CD4-positive, alpha-beta T cell (primary cell): ENCODE measurements at regions not wholly inside any gene's neighbourhood (a gene's known extent, or its start where the extent isn't known, plus 50 kb on each side); places are given as distances from the start of the nearest gene placed in this dataset.

Experiments used
- ATAC-seq: fragments of 200-7000 bp; cut with Tn5 transposase; one replicate; pipeline ENCODE4 v1.10.0; 2022; ENCODE audit warnings: mild to moderate bottlenecking; ENCODE audit not compliant: poor library complexity
- CTCF ChIA-PET: fragments of 350-600 bp; sonication (Branson Sonifier 250); formaldehyde crosslinking; loops from one replicate; lab custom pipeline; 2021; ENCODE audit warnings: antibody characterized with exemption, inconsistent platforms; lab: Charles Lee
- POLR2A ChIA-PET: fragments of 350-600 bp; sonication (Branson Sonifier 250); formaldehyde crosslinking; loops from one replicate; lab custom pipeline; 2021; ENCODE audit warnings: antibody characterized with exemption, inconsistent platforms; lab: Charles Lee
- DNase-seq, 14 experiments: peaks; one replicate each; pipeline ENCODE4 v3.0.0-alpha.2; 2013 to 2020; ENCODE audit warnings: mixed read lengths in 2 of 14
- H3K27ac ChIP-seq, 2 donors: one replicate each; pipeline versions ENCODE4 v1.5.1 to v1.7.0; 2013; ENCODE audit warnings: low read length in 2 of 2, low read depth in 1 of 2, mild to moderate bottlenecking in 1 of 2
- H3K27me3 ChIP-seq, 2 experiments: 1 replicate in 1 of 2; 2 replicates in 1 of 2; pipeline versions ENCODE4 v1.6.1 to v1.7.0; 2013; ENCODE audit warnings: low read length in 2 of 2, control low read depth in 1 of 2, mild to moderate bottlenecking in 1 of 2, moderate library complexity in 1 of 2; ENCODE audit not compliant: insufficient read depth in 2 of 2, control insufficient read depth in 1 of 2
- H3K36me3 ChIP-seq: one replicate; pipeline ENCODE4 v1.6.1; 2013; ENCODE audit warnings: low read length, control low read depth; ENCODE audit not compliant: insufficient read depth
- H3K4me1 ChIP-seq: one replicate; pipeline ENCODE4 v1.6.1; 2013; ENCODE audit warnings: low read length, control low read depth; ENCODE audit not compliant: insufficient read depth
- H3K4me3 ChIP-seq: one replicate; pipeline ENCODE4 v1.5.1; 2013; ENCODE audit warnings: mild to moderate bottlenecking, low read length, moderate library complexity
- H3K9me3 ChIP-seq, 2 experiments: 1 replicate in 1 of 2; 2 replicates in 1 of 2; pipeline versions ENCODE4 v1.6.1 to v1.7.0; 2013; ENCODE audit warnings: low read length in 2 of 2, mild to moderate bottlenecking in 2 of 2, control low read depth in 1 of 2, moderate library complexity in 1 of 2; ENCODE audit not compliant: control insufficient read depth in 1 of 2, insufficient read depth in 1 of 2
- H3K27ac Mint-ChIP-seq: one replicate; pipeline ENCODE4 v1.8.0; 2020; ENCODE audit warnings: mixed read lengths
- H3K27me3 Mint-ChIP-seq: one replicate; pipeline ENCODE4 v1.8.0; 2021; ENCODE audit warnings: mixed read lengths
- H3K36me3 Mint-ChIP-seq: one replicate; pipeline ENCODE4 v1.8.0; 2021; ENCODE audit warnings: low read depth, mixed read lengths
- H3K4me1 Mint-ChIP-seq: one replicate; pipeline ENCODE4 v1.8.0; 2021; ENCODE audit warnings: low read depth, mixed read lengths
- H3K4me3 Mint-ChIP-seq: one replicate; pipeline ENCODE4 v1.8.0; 2020; ENCODE audit warnings: mild to moderate bottlenecking, mixed read lengths
- H3K9me3 Mint-ChIP-seq: one replicate; pipeline ENCODE4 v1.8.0; 2020; ENCODE audit warnings: mixed read lengths
- intact Hi-C, 2 experiments: fragments of 100-400 bp; cut with DNase I in 1 of 2; cut with micrococcal nuclease in 1 of 2; formaldehyde crosslinking; loops; one replicate each; pipeline versions ENCODE4 v1.15.1 to v1.9.0; 2023 to 2025; cut with DNase I, micrococcal nuclease
- TF ChIP-seq, protein P1 (sequence below): fragments of 200-600 bp; IDR thresholded peaks from one replicate; pipeline ENCODE4 v1.8.0; 2022; ENCODE audit warnings: antibody characterized with exemption, mild to moderate bottlenecking

- Histone ChIP-seq H3K36me3 (no peaks in the 10 kb centered on the region), H3K27ac (no peak overlapping the region), H3K27me3 (peaks cover 0 to 4% of the 10 kb centered on the region in 2 experiments), H3K4me1 (no peaks in the 10 kb centered on the region), H3K4me3 (no peak overlapping the region), H3K9me3 (peaks cover 0 to 3% of the 10 kb centered on the region in 2 experiments)
- TF ChIP-seq, protein P1, sequence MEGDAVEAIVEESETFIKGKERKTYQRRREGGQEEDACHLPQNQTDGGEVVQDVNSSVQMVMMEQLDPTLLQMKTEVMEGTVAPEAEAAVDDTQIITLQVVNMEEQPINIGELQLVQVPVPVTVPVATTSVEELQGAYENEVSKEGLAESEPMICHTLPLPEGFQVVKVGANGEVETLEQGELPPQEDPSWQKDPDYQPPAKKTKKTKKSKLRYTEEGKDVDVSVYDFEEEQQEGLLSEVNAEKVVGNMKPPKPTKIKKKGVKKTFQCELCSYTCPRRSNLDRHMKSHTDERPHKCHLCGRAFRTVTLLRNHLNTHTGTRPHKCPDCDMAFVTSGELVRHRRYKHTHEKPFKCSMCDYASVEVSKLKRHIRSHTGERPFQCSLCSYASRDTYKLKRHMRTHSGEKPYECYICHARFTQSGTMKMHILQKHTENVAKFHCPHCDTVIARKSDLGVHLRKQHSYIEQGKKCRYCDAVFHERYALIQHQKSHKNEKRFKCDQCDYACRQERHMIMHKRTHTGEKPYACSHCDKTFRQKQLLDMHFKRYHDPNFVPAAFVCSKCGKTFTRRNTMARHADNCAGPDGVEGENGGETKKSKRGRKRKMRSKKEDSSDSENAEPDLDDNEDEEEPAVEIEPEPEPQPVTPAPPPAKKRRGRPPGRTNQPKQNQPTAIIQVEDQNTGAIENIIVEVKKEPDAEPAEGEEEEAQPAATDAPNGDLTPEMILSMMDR = no peak
- intact Hi-C loops = loop anchor here in 1 of 2 experiments (10.0 kb wide), 1 partner anchor 964 kb away; no protein-coding TSS in a partner anchor
- no peaks in the 10 kb centered on the region for H3K4me1 Mint-ChIP-seq
- DNase-seq (no peak), ATAC-seq (no peak)
- no peak overlapping the region for H3K27ac Mint-ChIP-seq
- ChIA-PET CTCF (no interaction called here), POLR2A (interaction anchor here (0.7 kb wide), 1 partner anchor 55 kb away, joined by 3 read pairs; no protein-coding TSS in a partner anchor)
- no peak overlapping the region for H3K4me3 Mint-ChIP-seq
- peaks cover 20% of the 10 kb centered on the region for H3K27me3 Mint-ChIP-seq
- no peaks in the 10 kb centered on the region for H3K9me3 Mint-ChIP-seq
- H3K36me3 Mint-ChIP-seq = no peaks in the 10 kb centered on the region
These were observed 138.1 kb downstream of the MIS18A start for GRCh38 chr21:32140604-32141317.

GRCh38 chr21:32140151-32140550 is 138.7 kb downstream of the MIS18A start:
- intact Hi-C loops = loop anchor here in 1 of 2 experiments (10.0 kb wide), 1 partner anchor 965 kb away; no protein-coding TSS in a partner anchor
- ATAC-seq (no peak), DNase-seq (no peak)
- no peaks in the 10 kb centered on the region for H3K36me3 Mint-ChIP-seq
- POLR2A ChIA-PET = no interaction called here
- H3K4me3 Mint-ChIP-seq = no peak overlapping the region
- Histone ChIP-seq H3K4me1 (no peaks in the 10 kb centered on the region), H3K27me3 (peaks cover 0 to 4% of the 10 kb centered on the region in 2 experiments), H3K27ac (no peak overlapping the region), H3K36me3 (no peaks in the 10 kb centered on the region), H3K9me3 (peaks cover 0 to 3% of the 10 kb centered on the region in 2 experiments), H3K4me3 (no peak overlapping the region)
- TF ChIP-seq, protein P1 = no peak
- H3K27me3 Mint-ChIP-seq = peaks cover 20% of the 10 kb centered on the region
- H3K4me1 Mint-ChIP-seq = no peaks in the 10 kb centered on the region
- H3K27ac Mint-ChIP-seq = no peak overlapping the region
- H3K9me3 Mint-ChIP-seq = no peaks in the 10 kb centered on the region
- CTCF ChIA-PET = no interaction called here

DNA sequence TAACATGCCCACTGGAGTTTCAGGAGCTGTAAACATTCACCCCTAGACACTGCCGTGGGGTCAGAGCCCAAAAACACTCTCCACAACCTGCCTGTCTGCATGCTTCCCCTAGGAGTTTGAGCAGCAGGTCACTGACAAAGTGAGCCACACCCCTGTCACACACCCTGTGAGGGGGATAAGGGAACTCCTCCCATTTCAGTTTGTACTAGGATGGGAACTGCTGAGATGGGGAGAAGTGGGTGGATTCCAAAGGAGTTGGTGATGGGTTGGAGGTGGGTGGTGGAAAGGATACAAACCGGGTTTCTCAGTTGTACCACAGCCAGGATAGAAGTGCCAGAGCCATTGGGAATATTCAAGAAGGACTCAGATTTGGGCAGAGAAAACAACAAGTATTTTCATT is 140.2 kb downstream of the MIS18A start:
- no peaks in the 10 kb centered on the region for H3K9me3 Mint-ChIP-seq
- no peak for DNase-seq
- H3K4me3 Mint-ChIP-seq = no peak overlapping the region
- ChIA-PET POLR2A (no interaction called here), CTCF (no interaction called here)
- Histone ChIP-seq H3K36me3 (no peaks in the 10 kb centered on the region), H3K9me3 (peaks cover 0 to 3% of the 10 kb centered on the region in 2 experiments), H3K27ac (no peak overlapping the region), H3K4me3 (no peak overlapping the region), H3K4me1 (no peaks in the 10 kb centered on the region), H3K27me3 (peaks cover 0 to 3% of the 10 kb centered on the region in 2 experiments)
- H3K27me3 Mint-ChIP-seq = peaks cover 20% of the 10 kb centered on the region
- no peaks in the 10 kb centered on the region for H3K4me1 Mint-ChIP-seq
- H3K36me3 Mint-ChIP-seq = no peaks in the 10 kb centered on the region
- ATAC-seq = no peak
- TF ChIP-seq, protein P1 = no peak
- no peak overlapping the region for H3K27ac Mint-ChIP-seq
- intact Hi-C loops = no loop called here
